ENCODE measurements at regions not wholly inside any gene's neighbourhood (a gene's known extent, or its start where the extent isn't known, plus 50 kb on each side); places are given as distances from the start of the nearest gene placed in this dataset.

DNA sequence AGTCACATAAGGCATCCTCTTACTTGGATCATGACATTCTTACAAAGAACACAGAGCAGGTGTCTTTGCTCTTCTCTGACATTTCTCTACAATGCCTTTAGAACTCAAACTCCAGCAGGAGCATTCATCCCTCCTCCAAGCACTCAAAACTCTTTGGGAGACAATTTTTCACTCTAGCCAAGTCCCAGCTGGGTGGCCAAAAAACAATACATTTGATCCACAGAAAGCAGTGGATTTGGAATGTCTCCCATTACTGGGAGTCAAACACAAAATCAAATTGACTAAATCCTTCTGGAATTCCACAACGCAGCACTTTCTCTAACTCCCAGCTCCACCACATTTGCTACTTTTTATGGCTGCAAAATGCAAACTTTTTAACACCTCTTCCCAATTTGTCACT lies 108.6 kb upstream of the VGLL2 start:
- DNase-seq (ENCODE audit: low read depth, low spot score): no peak
- H3K4me3 ChIP-seq (ENCODE audit: low read length): no peak overlapping the region

DNA sequence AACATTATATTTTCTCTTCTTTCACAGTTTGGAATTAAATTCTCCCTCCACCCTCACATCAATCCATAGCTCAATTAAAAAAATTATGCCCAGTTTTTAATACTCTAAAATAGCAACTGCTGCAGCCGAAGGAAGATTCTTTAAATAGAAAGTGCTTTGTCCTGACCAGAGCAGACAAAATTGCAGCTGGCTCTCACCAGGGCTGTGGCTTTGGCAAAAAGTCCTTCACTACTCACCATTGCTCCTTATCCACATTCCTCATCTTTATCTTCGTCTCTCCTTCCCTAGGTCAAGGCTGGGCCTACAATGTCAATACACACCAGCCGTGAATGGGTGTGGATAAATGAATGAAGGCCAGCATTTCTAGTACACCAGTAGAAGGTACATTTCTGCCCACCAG lies 107.9 kb upstream of the VGLL2 start:
- no peak overlapping the region for H3K4me3 ChIP-seq (ENCODE audit: low read length)
- no peak for DNase-seq (ENCODE audit: low read depth, low spot score)

- no peak for DNase-seq (ENCODE audit: low read depth, low spot score)
- no peak overlapping the region for H3K4me3 ChIP-seq (ENCODE audit: low read length)
Observed at GRCh38 chr6:117165911-117166499, 99.4 kb upstream of the VGLL2 start.

DNA sequence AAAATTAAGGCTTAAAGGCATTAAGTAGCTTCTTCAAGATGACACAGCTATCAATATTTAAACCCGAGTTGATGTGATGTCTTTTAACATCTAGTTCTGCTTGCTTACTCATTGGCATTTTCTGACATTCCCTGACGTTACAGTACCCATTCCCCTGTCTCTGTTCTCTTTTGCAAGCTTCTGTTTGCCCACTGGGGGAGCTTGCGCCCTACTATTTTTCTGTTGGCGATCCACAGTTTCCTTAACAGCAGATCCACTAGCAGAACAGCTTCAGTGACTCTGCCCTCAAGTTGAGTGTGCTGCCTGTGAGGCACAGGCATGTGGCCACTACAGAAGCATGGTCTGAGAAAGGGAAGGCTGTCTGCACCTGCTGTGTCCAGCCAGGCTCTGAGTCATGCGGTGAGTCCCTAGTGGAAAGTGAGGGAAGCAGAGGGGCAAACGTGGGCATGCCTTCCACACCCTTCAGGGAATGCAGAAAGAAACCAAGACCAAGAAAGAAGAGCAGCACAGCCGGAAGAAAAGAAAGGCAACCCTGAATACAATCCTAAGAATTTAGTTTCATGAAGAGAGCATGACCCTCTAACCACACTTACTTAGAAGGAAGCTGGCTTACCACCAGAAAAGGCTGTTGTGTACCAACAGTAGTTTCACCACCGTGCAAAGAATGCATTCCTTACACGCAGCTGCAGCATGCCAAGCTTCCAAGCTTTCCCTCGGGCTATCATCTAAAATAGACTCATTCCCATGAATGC lies 97.7 kb upstream of the VGLL2 start:
- no peak for DNase-seq (ENCODE audit: low read depth, low spot score)
- no peak overlapping the region for H3K4me3 ChIP-seq (ENCODE audit: low read length)

DNA sequence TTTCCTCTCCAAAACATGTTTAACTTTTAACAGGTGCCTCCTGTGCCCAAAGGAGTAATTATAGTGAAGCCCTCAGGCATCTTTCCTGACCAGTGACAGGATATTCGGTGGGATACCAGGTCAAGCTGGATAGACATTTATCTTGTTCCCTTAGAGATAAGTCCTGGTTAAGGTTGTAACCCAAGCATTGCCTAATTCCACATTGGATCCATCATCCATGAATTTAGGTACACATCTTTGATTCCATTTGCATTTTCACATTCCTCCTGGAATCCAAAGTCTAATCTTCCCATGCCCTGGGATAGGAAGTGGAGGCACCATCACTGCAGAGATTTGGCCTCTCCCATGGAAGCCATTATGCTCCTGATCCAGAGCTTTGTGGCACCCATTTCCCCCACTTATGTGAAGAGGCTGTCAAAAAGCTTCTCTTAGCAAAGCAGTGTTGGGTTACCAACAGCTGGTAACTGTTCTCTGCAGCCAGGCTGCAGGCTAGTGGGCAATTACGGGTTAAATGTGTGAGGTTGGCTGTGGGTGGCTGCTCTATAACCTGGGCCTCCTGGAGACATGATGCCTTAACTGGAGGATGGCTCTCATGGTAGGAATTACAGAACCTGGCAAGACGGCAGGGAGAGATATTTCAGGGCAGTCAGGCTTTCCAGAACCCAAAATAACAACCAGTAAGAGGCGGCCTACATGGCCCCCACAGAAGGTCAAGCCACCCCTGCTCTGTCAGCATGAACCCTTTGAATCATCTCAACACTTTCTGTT lies 96.9 kb upstream of the VGLL2 start:
- no peak for DNase-seq (ENCODE audit: low read depth, low spot score)
- no peak overlapping the region for H3K4me3 ChIP-seq (ENCODE audit: low read length)

- no peak for DNase-seq (ENCODE audit: low read depth, low spot score)
- H3K4me3 ChIP-seq (ENCODE audit: low read length): no peak overlapping the region
Observed at GRCh38 chr6:117169064-117169665, 96.2 kb upstream of the VGLL2 start.

DNA sequence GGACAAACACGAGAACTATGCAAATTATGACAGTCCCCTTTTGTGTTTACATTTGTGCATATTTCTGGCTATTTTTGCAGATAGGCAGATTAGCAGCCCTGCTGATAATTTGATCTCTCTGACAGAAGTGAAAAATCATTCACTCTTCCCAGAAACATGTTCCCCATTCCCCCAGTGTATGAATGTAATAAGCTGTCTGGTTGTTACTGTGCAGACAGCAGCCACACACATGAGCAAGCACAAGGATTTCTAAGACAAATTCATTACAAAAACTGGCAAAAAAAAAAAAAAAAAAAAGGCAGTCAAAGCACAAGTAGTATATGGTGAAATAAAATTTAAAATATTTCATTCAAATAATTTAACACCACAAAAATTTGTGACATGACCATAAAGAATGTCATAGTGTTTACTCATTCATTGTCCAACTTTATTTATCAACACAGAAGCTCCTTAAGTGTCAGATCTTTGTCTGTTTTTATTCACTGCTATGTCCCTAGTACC lies 95.5 kb upstream of the VGLL2 start:
- no peak overlapping the region for H3K4me3 ChIP-seq (ENCODE audit: low read length)

GRCh38 chr6:117174835-117175360 lies 90.5 kb upstream of the VGLL2 start:
- DNase-seq (ENCODE audit: low read depth, low spot score): no peak
- no peak overlapping the region for H3K4me3 ChIP-seq (ENCODE audit: low read length)

More for the DNA sequence above, 95.5 kb upstream of the VGLL2 start:
- no peak for DNase-seq (ENCODE audit: low read depth, low spot score)

DNA sequence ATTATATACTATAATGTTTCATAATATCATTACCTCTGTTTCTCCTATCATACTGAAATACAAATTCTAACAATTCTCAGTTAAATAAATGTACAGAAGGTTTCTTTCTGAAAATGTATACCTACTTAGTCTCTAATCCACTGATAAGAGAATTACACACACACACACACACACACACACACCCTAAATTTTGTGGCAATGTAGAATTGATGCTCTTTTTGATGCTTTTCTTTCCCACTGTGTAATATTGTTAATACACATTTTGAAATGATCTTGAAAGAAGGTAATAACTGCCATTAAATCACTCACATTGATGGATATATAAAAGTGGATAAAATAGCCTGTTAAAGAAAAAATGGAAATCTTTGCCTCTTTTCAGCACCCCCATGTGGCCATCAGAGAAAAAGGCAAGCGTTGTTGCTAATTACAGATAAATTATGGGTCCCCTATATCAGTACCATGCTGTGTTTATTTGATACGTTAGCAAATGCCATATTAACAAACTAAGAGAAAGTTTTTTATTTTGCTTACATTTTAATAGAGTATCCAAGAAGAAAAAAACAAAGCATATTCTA lies 76.6 kb upstream of the VGLL2 start:
- DNase-seq (ENCODE audit: low read depth, low spot score): no peak
- no peak overlapping the region for H3K4me3 ChIP-seq (ENCODE audit: low read length)

DNA sequence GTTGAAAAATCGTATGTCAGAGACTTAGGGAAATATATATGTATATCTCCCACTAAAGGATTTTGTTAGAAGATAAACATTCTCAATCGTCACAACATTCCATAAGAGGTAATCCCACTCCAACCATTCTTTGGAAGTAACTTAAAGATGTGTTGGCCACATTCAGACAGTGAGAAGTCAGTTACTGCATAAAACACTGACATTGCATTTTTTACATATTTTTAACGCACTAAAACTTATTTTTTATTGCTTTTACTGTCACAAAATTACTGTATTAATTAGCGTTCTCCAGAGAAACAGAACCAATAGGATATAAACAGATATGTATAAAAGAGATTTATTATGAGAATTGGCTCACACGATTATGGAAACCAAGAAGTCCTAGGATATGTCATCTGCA lies 74.3 kb upstream of the VGLL2 start:
- H3K4me3 ChIP-seq (ENCODE audit: low read length): no peak overlapping the region
- no peak for DNase-seq (ENCODE audit: low read depth, low spot score)

DNA sequence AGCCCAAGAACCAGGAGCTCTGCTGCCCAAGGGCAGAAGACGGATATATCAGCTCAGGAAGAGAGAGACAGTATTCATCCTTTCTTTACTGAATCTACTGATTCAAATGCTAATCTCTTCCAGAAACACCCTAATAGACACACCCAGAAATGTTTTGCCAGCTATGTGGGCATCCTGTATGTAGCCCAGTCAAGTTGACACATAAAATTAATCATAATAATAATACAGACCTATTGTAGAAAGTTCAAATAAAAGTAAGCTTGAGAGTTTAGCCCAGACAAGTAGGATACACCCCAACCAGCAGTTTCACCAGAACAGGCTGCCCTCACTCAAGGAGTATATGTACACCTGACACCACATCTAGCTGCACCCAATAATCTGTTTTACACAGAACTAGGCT lies 73.9 kb upstream of the VGLL2 start:
- H3K4me3 ChIP-seq (ENCODE audit: low read length): no peak overlapping the region
- no peak for DNase-seq (ENCODE audit: low read depth, low spot score)

DNA sequence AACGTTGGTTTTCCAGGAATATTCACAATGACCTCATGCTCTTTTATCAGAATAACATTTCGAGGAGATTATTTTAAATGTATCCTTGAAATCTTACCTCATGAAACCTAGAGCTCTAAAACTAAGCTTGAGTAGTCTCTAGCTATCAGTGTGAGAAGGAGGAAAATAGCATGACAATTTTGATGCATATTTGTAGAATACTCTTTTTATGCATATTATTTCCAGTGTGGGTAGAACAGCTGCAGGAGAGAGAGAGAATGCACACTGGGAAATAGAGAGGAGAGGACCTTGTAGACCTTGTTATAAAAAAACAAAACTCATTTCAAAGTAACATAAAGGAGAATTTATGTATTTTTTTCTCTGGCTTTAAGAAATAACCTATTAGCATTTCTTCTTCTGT lies 71.1 kb upstream of the VGLL2 start:
- no peak overlapping the region for H3K4me3 ChIP-seq (ENCODE audit: low read length)
- DNase-seq (ENCODE audit: low read depth, low spot score): no peak

GRCh38 chr6:117194978-117195377 lies 70.4 kb upstream of the VGLL2 start:
- no peak overlapping the region for H3K4me3 ChIP-seq (ENCODE audit: low read length)
- DNase-seq (ENCODE audit: low read depth, low spot score): no peak

DNA sequence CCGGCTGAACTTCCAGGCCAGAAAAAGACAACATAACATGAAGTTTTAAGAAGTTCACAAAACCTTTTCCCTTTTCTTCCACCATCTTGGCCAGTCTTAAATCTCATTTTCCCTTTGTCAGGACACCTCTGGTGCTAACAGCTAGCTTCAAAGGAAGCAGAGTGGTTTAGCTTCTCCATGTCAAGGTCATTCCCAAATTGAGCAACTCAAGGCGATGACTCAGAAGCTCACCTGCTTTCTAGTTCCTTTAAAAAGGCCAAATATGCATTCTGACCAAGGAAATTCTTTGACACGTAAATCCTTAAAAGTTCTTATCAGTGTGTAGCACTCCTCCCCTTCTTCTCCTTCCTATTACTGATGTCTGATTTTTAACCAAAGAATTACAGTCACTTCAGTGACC lies 69.6 kb upstream of the VGLL2 start:
- DNase-seq (ENCODE audit: low read depth, low spot score): no peak
- H3K4me3 ChIP-seq (ENCODE audit: low read length): no peak overlapping the region

- no peak overlapping the region for H3K4me3 ChIP-seq (ENCODE audit: low read length)
- no peak for DNase-seq (ENCODE audit: low read depth, low spot score)
Observed at GRCh38 chr6:117200067-117200466, 65.3 kb upstream of the VGLL2 start.

- DNase-seq (ENCODE audit: low read depth, low spot score): no peak
Observed at GRCh38 chr6:117204903-117205302, 60.5 kb upstream of the VGLL2 start.

DNA sequence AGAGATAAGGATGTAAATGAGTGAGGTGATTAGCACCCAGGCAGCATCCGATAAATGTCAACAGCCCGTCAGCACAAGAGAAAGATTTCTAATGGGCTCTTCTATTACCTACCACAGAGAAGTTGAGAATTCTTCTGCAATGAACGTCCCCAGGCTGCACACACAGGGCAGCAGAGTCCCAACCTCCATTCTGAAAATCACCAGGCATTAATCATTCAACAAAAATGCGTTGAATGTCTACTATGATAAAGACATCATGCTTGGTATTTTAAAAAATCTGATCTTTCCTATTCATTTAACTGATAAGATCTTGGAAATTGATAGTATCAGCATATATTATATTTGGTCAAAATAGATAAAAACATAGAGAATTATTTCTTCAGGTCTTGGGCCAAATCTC lies 59.5 kb upstream of the VGLL2 start:
- DNase-seq (ENCODE audit: low read depth, low spot score): no peak
- no peak overlapping the region for H3K4me3 ChIP-seq (ENCODE audit: low read length)

More at GRCh38 chr6:117204903-117205302, 60.5 kb upstream of the VGLL2 start:
- H3K4me3 ChIP-seq (ENCODE audit: low read length): no peak overlapping the region

GRCh38 chr6:117206522-117206921 lies 58.8 kb upstream of the VGLL2 start:
- DNase-seq (ENCODE audit: low read depth, low spot score): no peak
- no peak overlapping the region for H3K4me3 ChIP-seq (ENCODE audit: low read length)

DNA sequence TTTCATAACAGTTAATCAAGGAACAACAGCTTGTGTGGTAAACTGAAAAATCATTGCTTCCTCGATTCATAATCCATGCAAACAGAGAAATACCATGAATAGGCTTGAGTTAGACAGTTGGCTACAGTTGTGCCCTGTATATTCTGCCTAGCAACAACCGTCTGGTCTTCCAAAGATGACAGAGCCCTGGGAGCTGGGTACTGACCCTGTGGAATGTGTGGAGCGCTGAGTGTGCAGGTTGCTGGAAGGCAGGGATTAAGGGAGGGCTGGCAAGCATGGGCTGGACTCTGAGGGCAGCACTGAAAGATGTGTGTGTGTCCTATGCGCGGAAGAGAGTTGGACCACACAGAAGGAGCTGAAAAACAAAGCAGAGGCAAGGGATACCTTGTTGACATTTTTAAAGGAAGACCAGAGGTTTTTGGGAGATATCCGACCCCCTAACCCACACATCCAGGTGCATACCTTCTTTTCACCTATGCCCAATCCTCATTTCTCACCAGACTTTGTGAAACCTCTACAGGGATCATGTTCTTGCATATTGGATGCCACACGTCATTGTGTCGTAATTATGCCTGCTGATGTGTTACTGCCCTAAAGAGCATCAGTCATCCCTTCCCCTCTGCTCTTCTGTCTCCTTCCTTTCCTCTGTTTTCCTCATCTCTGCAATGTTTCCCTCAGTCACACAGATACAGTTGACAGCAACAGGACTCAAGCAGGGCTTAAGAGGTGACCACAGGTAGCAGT lies 58.2 kb upstream of the VGLL2 start:
- no peak for DNase-seq (ENCODE audit: low read depth, low spot score)
- no peak overlapping the region for H3K4me3 ChIP-seq (ENCODE audit: low read length)

Measured in Jurkat, Clone E6-1 (cell line).